NB4 (cell line): ENCODE measurements at regions not wholly inside any gene's neighbourhood (a gene's known extent, or its start where the extent isn't known, plus 50 kb on each side); places are given as distances from the start of the nearest gene placed in this dataset.

ENCODE experiments used
- MAX ChIP-seq: IDR thresholded peaks from 2 replicates; pipeline ENCODE4 v1.6.1; 2011; ENCODE audit warnings: low read depth, low read length
- POLR2A ChIP-seq: IDR thresholded peaks from 2 replicates; pipeline ENCODE4 v1.6.1; 2011; ENCODE audit warnings: mild to moderate bottlenecking; ENCODE audit not compliant: insufficient read length; ENCODE audit errors: extremely low read depth
- TF ChIP-seq, protein P1 (sequence below): IDR thresholded peaks from one replicate; pipeline ENCODE4 v1.5.1; 2012; ENCODE audit warnings: low read depth, low read length

DNA sequence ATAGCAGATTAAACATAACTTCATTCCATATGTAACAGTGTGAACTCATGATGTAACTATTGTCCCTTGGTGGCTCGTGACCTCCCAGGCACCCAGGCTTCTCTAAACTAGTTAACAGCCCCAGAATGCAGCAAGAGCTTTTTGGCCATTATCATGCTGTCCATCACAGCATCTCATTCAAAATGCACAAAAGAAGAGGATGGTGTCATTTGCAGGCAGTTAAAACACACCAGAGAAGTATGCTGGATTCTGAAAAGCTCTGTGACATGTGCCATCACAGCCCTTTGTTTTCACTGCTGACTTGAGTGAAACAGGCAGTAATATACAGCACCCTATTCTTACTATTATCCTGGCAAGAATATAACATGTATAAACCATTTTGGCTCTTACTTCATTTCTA is 117.6 kb upstream of the CHMP2B start:
- TF ChIP-seq, protein P1, sequence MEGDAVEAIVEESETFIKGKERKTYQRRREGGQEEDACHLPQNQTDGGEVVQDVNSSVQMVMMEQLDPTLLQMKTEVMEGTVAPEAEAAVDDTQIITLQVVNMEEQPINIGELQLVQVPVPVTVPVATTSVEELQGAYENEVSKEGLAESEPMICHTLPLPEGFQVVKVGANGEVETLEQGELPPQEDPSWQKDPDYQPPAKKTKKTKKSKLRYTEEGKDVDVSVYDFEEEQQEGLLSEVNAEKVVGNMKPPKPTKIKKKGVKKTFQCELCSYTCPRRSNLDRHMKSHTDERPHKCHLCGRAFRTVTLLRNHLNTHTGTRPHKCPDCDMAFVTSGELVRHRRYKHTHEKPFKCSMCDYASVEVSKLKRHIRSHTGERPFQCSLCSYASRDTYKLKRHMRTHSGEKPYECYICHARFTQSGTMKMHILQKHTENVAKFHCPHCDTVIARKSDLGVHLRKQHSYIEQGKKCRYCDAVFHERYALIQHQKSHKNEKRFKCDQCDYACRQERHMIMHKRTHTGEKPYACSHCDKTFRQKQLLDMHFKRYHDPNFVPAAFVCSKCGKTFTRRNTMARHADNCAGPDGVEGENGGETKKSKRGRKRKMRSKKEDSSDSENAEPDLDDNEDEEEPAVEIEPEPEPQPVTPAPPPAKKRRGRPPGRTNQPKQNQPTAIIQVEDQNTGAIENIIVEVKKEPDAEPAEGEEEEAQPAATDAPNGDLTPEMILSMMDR, result no peak
- TF ChIP-seq POLR2A (no peak), MAX (no peak)
